ENCODE measurements at regions not wholly inside any gene's neighbourhood (a gene's known extent, or its start where the extent isn't known, plus 50 kb on each side); places are given as distances from the start of the nearest gene placed in this dataset.

GRCh38 chr22:47388778-47389177 lies 626.3 kb downstream of the TBC1D22A start:
- TF ChIP-seq EZH2phosphoT487 (IDR thresholded peaks at IDR 0.05; ENCODE audit: insufficient read depth, low read depth) (no peak), EZH2 (IDR thresholded peaks at IDR 0.05; ENCODE audit: insufficient read depth, poor library complexity, severe bottlenecking) (no peak)
